ENCODE measurements at regions not wholly inside any gene's neighbourhood (a gene's known extent, or its start where the extent isn't known, plus 50 kb on each side); places are given as distances from the start of the nearest gene placed in this dataset.

DNA sequence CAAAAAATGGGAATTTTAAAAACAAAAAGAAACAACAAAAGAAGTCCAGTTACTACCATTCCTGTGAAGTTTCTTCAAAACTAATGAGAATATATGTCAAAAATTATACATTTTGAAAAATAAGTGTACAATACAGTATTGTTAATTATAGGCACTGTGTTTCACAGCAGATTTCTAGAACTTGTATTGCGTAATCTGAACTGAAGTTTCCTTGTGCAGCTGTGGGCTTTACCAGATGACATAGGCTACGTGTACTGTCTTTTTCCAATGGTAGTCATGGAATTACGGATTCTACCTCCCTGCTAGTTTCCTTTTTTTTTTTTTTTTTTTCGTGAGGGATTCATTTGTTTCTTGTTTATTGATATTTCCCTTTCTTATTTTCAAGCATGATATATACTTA lies 113.8 kb upstream of the GABRA2 start (continued):
- TF ChIP-seq, protein P1, sequence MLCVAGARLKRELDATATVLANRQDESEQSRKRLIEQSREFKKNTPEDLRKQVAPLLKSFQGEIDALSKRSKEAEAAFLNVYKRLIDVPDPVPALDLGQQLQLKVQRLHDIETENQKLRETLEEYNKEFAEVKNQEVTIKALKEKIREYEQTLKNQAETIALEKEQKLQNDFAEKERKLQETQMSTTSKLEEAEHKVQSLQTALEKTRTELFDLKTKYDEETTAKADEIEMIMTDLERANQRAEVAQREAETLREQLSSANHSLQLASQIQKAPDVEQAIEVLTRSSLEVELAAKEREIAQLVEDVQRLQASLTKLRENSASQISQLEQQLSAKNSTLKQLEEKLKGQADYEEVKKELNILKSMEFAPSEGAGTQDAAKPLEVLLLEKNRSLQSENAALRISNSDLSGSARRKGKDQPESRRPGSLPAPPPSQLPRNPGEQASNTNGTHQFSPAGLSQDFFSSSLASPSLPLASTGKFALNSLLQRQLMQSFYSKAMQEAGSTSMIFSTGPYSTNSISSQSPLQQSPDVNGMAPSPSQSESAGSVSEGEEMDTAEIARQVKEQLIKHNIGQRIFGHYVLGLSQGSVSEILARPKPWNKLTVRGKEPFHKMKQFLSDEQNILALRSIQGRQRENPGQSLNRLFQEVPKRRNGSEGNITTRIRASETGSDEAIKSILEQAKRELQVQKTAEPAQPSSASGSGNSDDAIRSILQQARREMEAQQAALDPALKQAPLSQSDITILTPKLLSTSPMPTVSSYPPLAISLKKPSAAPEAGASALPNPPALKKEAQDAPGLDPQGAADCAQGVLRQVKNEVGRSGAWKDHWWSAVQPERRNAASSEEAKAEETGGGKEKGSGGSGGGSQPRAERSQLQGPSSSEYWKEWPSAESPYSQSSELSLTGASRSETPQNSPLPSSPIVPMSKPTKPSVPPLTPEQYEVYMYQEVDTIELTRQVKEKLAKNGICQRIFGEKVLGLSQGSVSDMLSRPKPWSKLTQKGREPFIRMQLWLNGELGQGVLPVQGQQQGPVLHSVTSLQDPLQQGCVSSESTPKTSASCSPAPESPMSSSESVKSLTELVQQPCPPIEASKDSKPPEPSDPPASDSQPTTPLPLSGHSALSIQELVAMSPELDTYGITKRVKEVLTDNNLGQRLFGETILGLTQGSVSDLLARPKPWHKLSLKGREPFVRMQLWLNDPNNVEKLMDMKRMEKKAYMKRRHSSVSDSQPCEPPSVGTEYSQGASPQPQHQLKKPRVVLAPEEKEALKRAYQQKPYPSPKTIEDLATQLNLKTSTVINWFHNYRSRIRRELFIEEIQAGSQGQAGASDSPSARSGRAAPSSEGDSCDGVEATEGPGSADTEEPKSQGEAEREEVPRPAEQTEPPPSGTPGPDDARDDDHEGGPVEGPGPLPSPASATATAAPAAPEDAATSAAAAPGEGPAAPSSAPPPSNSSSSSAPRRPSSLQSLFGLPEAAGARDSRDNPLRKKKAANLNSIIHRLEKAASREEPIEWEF (CRISPR knock-in tag; IDR thresholded peaks at IDR 0.05), result no peak
- TF ChIP-seq CEBPB (tag; IDR thresholded peaks at IDR 0.05), result peak; percentile 58

DNA sequence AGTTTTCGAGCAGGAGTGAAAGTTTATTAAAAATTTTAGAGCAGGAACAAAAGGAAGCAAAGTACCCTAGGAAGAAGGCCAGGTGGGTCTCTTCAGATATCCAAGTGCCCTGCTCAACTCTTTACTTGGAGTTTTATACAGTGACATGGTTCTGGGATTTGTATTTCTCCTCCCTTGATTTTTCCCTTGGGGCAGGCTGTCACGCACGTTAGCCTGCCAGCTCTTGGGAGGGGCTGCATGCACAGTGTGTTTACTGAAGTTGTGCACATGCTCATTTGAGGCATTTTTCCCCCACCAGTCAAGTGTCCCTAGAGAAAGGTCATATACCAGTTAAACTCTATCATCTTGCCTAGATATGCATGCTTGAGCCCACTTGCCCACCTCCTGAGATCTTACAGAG lies 102.5 kb upstream of the GABRA2 start:
- POLR2A ChIA-PET, result no interaction called here
- CTCF ChIA-PET (ENCODE audit: low intra/inter-chr PET ratio), result no interaction called here
- H3K9me1 ChIP-seq (ENCODE audit: control insufficient read depth, insufficient read depth, low read length), result no peaks in the 10 kb centered on the region
- H4K20me1 ChIP-seq (replicated peaks; ENCODE audit: control insufficient read depth, insufficient read depth, low read length), result no peaks in the 10 kb centered on the region
- intact Hi-C loops (cut with micrococcal nuclease), result no loop called here
- H3K9ac ChIP-seq (ENCODE audit: insufficient read depth in 1 of 2, low read depth in 2 of 2, low read length in 2 of 2), result no peak overlapping the region
- no peak overlapping the region for H3K27ac ChIP-seq (ENCODE audit: extremely low read depth, low read depth, low read length)
- no peak for FAIRE-seq
- no peak overlapping the region for H3K4me2 ChIP-seq (ENCODE audit: insufficient read depth, low read length)
- H3K27me3 ChIP-seq (ENCODE audit: control insufficient read depth in 2 of 2, insufficient read depth in 2 of 2, low read length in 2 of 2), result no peaks in the 10 kb centered on the region
- WGBS (ENCODE audit: insufficient coverage, low coverage, missing lambda C conversion rate), result 3% methylated on average over 3 of the region's 3 CpGs
- H3K4me3 ChIP-seq, result no peak overlapping the region
- BruUV-seq (replicated peaks), result no TSS peak
- H3K36me3 ChIP-seq (ENCODE audit: control insufficient read depth, insufficient read depth, low read length), result no peaks in the 10 kb centered on the region
- H3K79me2 ChIP-seq (ENCODE audit: control insufficient read depth, insufficient read depth, low read length), result no peaks in the 10 kb centered on the region
- TF ChIP-seq MBD2 (IDR thresholded peaks at IDR 0.05; ENCODE audit: borderline replicate concordance, low read depth), result no peak
- TF ChIP-seq SIN3A (IDR thresholded peaks at IDR 0.05; ENCODE audit: borderline replicate concordance in 2 of 2, control insufficient read depth in 1 of 2, low read depth in 2 of 2, low read length in 2 of 2), result no peak
- TF ChIP-seq, protein P2, sequence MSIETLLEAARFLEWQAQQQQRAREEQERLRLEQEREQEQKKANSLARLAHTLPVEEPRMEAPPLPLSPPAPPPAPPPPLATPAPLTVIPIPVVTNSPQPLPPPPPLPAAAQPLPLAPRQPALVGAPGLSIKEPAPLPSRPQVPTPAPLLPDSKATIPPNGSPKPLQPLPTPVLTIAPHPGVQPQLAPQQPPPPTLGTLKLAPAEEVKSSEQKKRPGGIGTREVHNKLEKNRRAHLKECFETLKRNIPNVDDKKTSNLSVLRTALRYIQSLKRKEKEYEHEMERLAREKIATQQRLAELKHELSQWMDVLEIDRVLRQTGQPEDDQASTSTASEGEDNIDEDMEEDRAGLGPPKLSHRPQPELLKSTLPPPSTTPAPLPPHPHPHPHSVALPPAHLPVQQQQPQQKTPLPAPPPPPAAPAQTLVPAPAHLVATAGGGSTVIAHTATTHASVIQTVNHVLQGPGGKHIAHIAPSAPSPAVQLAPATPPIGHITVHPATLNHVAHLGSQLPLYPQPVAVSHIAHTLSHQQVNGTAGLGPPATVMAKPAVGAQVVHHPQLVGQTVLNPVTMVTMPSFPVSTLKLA (conservative IDR thresholded peaks at IDR 0.05), result no peak
- no peak for TF ChIP-seq SMAD2 (IDR thresholded peaks at IDR 0.05; ENCODE audit: low read depth, low read length)
- no peak for TF ChIP-seq TBP (optimal IDR thresholded peaks at IDR 0.05; ENCODE audit: low read depth, low read length)
- TF ChIP-seq, protein P3, sequence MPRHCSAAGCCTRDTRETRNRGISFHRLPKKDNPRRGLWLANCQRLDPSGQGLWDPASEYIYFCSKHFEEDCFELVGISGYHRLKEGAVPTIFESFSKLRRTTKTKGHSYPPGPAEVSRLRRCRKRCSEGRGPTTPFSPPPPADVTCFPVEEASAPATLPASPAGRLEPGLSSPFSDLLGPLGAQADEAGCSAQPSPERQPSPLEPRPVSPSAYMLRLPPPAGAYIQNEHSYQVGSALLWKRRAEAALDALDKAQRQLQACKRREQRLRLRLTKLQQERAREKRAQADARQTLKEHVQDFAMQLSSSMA (CRISPR knock-in tag; IDR thresholded peaks at IDR 0.05), result no peak
- in situ Hi-C loops (cut with MboI), result no loop called here
- ATAC-seq, result no peak
- no peaks in the 10 kb centered on the region for H3K4me1 ChIP-seq (replicated peaks in 1 of 2; ENCODE audit: control insufficient read depth in 2 of 2, insufficient read depth in 2 of 2, low read length in 2 of 2)
- H3K9me3 ChIP-seq (replicated peaks; ENCODE audit: control insufficient read depth, insufficient read depth, low read depth, low read length), result no peaks in the 10 kb centered on the region; the same call in 1 of the 2 replicates
- no peak for DNase-seq (ENCODE audit: extremely low read depth in 1 of 4, low spot score in 3 of 4)
- H2AFZ ChIP-seq (ENCODE audit: low read depth, low read length), result no peak overlapping the region
